ENCODE measurements at regions not wholly inside any gene's neighbourhood (a gene's known extent, or its start where the extent isn't known, plus 50 kb on each side); places are given as distances from the start of the nearest gene placed in this dataset.

DNA sequence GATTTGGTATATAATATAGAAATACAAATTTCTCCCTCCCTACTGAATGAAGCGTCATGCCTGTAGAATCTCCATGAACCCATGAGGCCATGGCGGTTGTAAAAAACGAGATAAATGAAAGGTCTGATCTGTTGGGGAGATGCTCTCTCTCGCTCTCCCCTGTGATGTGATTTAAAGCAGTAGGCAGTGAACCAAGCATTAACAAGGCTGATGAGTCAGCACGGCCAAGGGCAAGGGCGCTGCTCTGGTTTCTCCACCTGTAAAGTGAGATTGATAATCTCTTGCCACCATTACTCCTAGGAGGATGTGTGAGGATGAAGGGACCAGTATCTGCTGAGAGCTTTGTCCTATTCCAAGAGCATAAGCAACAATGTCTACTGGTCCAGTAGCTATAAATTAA lies 553.3 kb downstream of the CMPK2 start:
- no peak for TF ChIP-seq SIX4 (CRISPR knock-in tag; IDR thresholded peaks at IDR 0.05)
- TF ChIP-seq, protein P1, sequence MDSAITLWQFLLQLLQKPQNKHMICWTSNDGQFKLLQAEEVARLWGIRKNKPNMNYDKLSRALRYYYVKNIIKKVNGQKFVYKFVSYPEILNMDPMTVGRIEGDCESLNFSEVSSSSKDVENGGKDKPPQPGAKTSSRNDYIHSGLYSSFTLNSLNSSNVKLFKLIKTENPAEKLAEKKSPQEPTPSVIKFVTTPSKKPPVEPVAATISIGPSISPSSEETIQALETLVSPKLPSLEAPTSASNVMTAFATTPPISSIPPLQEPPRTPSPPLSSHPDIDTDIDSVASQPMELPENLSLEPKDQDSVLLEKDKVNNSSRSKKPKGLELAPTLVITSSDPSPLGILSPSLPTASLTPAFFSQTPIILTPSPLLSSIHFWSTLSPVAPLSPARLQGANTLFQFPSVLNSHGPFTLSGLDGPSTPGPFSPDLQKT (CRISPR knock-in tag; IDR thresholded peaks at IDR 0.05; ENCODE audit: borderline replicate concordance): no peak
- TF ChIP-seq, protein P2, sequence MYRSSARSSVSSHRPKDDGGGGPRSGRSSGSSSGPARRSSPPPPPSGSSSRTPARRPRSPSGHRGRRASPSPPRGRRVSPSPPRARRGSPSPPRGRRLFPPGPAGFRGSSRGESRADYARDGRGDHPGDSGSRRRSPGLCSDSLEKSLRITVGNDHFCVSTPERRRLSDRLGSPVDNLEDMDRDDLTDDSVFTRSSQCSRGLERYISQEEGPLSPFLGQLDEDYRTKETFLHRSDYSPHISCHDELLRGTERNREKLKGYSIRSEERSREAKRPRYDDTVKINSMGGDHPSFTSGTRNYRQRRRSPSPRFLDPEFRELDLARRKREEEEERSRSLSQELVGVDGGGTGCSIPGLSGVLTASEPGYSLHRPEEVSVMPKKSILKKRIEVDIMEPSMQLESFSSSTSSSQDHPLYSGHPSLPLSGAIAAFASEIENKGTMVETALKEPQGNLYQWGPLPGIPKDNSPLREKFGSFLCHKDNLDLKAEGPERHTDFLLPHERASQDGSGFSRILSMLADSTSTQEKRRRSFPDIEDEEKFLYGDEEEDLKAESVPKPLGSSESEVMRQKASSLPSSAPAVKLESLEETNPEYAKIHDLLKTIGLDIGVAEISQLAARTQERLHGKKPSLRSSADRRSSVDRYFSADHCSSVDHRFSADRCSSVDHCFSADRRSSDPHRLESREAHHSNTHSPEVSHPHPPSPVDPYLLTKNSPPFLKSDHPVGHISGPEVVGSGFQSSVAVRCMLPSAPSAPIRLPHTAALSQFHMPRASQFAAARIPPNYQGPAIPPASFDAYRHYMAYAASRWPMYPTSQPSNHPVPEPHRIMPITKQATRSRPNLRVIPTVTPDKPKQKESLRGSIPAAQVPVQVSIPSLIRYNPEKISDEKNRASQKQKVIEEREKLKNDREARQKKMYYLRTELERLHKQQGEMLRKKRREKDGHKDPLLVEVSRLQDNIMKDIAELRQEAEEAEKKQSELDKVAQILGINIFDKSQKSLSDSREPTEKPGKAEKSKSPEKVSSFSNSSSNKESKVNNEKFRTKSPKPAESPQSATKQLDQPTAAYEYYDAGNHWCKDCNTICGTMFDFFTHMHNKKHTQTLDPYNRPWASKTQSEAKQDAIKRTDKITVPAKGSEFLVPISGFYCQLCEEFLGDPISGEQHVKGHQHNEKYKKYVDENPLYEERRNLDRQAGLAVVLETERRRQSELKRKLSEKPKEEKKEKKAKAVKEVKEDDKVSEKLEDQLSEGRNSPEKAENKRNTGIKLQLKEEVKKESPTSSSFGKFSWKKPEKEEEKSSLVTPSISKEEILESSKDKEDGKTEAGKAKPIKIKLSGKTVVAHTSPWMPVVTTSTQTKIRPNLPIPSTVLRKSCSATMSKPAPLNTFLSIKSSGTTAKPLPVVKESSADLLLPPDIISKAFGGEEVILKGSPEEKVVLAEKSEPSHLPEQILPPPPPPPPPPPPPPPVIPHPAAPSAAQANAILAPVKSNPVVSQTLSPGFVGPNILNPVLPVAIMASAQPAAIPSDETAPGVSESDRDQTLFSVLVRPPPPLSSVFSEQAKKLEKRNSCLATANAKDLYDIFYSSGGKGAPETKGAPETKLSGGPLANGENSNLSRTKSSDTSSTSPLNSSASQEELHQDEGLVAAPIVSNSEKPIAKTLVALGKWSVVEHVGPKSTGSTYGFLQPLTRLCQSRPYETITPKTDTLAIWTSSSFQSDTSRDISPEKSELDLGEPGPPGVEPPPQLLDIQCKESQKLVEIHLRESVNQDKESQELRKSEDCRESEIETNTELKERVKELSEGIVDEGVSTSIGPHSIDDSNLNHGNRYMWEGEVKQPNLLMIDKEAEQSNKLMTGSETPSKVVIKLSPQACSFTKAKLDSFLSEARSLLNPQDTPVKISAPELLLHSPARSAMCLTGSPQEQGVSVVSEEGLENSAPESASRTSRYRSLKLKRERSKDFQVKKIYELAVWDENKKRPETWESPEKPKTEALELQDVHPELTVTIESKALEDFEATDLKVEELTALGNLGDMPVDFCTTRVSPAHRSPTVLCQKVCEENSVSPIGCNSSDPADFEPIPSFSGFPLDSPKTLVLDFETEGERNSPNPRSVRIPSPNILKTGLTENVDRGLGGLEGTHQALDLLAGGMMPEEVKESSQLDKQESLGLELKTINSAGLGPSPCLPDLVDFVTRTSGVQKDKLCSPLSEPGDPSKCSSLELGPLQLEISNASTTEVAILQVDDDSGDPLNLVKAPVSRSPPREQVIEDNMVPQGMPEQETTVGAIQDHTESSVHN (CRISPR knock-in tag; IDR thresholded peaks at IDR 0.05): no peak

All from HepG2 (cell line).